Stomach (tissue), 8 donors: ENCODE measurements at regions not wholly inside any gene's neighbourhood (a gene's known extent, or its start where the extent isn't known, plus 50 kb on each side); places are given as distances from the start of the nearest gene placed in this dataset.
A peak's percentile ranks its signal among the peaks of the same experiment; 100 is the strongest.

Experiments
- DNase-seq, 2 donors: peaks; one replicate each; pipeline versions ENCODE4 v3.0.0 to v3.0.0-alpha.2; 2013 to 2019
- H3K27ac ChIP-seq, 5 donors: fragments of 200-600 bp in 4 of 5; sonication (generic) in 4 of 5; one replicate each; pipeline ENCODE4 v1.5.1; 2013 to 2019; ENCODE audit warnings: mild to moderate bottlenecking in 1 of 5, moderate library complexity in 1 of 5
- H3K27me3 ChIP-seq, 3 donors: fragments of 200-600 bp; sonication (generic); one replicate each; pipeline ENCODE4 v1.5.1; 2017 to 2019; ENCODE audit warnings: mixed run types in 1 of 3
- H3K36me3 ChIP-seq, 4 donors: fragments of 200-600 bp; sonication (generic); 1 replicate in 3 of 4; 2 replicates in 1 of 4; pipeline ENCODE4 v1.5.1; 2016 to 2019
- H3K4me1 ChIP-seq, 4 donors: fragments of 200-600 bp; sonication (generic); one replicate each; pipeline ENCODE4 v1.5.1; 2016 to 2019
- H3K4me3 ChIP-seq, 4 donors: fragments of 200-600 bp; sonication (generic) in 3 of 4; one replicate each; pipeline ENCODE4 v1.5.1; 2016 to 2019; ENCODE audit warnings: mild to moderate bottlenecking in 1 of 4
- H3K9me3 ChIP-seq, 4 donors: fragments of 200-600 bp; sonication (generic); one replicate each; pipeline ENCODE4 v1.5.1; 2016 to 2019
- EP300 ChIP-seq: sonication (generic); formaldehyde crosslinking; IDR thresholded peaks from one replicate; pipeline ENCODE4 v1.6.1; 2017; ENCODE audit warnings: antibody characterized with exemption
- POLR2A ChIP-seq, 4 donors: fragments of 450-650 bp; IDR thresholded peaks; one replicate each; pipeline ENCODE4 v1.6.1; 2016; ENCODE audit warnings: antibody characterized with exemption in 4 of 4, control low read depth in 2 of 4, mild to moderate bottlenecking in 1 of 4, moderate library complexity in 1 of 4
- POLR2AphosphoS5 ChIP-seq, 3 donors: sonication (generic); formaldehyde crosslinking; IDR thresholded peaks; one replicate each; pipeline ENCODE4 v1.6.1; 2016; ENCODE audit warnings: antibody characterized with exemption in 3 of 3
- WGBS, 5 donors: extraction: QIAGEN DNeasy Blood & Tissue Kit in 3 of 5; methylation state at CpG; one replicate each; pipeline versions ENCODE4 v1.1.5 to v1.1.7; 2013 to 2018; 5-methylcytosine and 5-hydroxymethylcytosine counted together
- intact Hi-C: fragments of 100-400 bp; cut with DNase I; formaldehyde crosslinking; loops from one replicate; pipeline ENCODE4 v1.15.1; 2023; ENCODE audit warnings: low total_unique reads
- TF ChIP-seq, protein P1 (sequence below), 7 experiments: fragments of 450-650 bp in 4 of 7; fragments of 200-600 bp in 3 of 7; sonication (generic) in 3 of 7; IDR thresholded peaks; one replicate each; pipeline ENCODE4 v1.5.1; 2016 to 2019; ENCODE audit warnings: antibody characterized with exemption in 7 of 7, control low read depth in 2 of 7, mild to moderate bottlenecking in 1 of 7
- donor health status: healthy with polysubstance abuse.
- donor health status: Bipolar disorder and iron deficiency.
- donor health status: healthy.

GRCh38 chr1:70866542-70867264, 180.9 kb downstream of the PTGER3 start:
- peak; percentile 10 to 31 for DNase-seq
- no peaks in the 10 kb centered on the region for H3K9me3 ChIP-seq
- H3K4me3 ChIP-seq, result no peak overlapping the region
- TF ChIP-seq, protein P1, sequence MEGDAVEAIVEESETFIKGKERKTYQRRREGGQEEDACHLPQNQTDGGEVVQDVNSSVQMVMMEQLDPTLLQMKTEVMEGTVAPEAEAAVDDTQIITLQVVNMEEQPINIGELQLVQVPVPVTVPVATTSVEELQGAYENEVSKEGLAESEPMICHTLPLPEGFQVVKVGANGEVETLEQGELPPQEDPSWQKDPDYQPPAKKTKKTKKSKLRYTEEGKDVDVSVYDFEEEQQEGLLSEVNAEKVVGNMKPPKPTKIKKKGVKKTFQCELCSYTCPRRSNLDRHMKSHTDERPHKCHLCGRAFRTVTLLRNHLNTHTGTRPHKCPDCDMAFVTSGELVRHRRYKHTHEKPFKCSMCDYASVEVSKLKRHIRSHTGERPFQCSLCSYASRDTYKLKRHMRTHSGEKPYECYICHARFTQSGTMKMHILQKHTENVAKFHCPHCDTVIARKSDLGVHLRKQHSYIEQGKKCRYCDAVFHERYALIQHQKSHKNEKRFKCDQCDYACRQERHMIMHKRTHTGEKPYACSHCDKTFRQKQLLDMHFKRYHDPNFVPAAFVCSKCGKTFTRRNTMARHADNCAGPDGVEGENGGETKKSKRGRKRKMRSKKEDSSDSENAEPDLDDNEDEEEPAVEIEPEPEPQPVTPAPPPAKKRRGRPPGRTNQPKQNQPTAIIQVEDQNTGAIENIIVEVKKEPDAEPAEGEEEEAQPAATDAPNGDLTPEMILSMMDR (IDR thresholded peaks at IDR 0.05), result no peak
- TF ChIP-seq POLR2AphosphoS5 (IDR thresholded peaks at IDR 0.05) (no peak), POLR2A (IDR thresholded peaks at IDR 0.05) (no peak), EP300 (no peak)
- WGBS, 5 donors, result 63 to 82% (median 73%) methylated on average over 4 of the region's 4 CpGs
- no peaks in the 10 kb centered on the region for H3K36me3 ChIP-seq
- H3K4me1 ChIP-seq, result no peaks in the 10 kb centered on the region
- H3K27ac ChIP-seq, result no peak overlapping the region
- no peaks in the 10 kb centered on the region for H3K27me3 ChIP-seq
- intact Hi-C loops, result no loop called here

GRCh38 chr1:70871790-70872189, 175.8 kb downstream of the PTGER3 start:
- no peaks in the 10 kb centered on the region for H3K27me3 ChIP-seq
- no peaks in the 10 kb centered on the region for H3K9me3 ChIP-seq
- H3K4me3 ChIP-seq, result no peak overlapping the region
- intact Hi-C loops, result no loop called here
- no peaks in the 10 kb centered on the region for H3K36me3 ChIP-seq
- 48 to 61% (median 58%) methylated on average over 3 of the region's 3 CpGs for WGBS, 5 donors
- DNase-seq, result no peak
- no peak overlapping the region for H3K27ac ChIP-seq
- H3K4me1 ChIP-seq, result peaks cover 0 to 11% (median 0%) of the 10 kb centered on the region in 4 donors
- TF ChIP-seq, protein P1 (IDR thresholded peaks at IDR 0.05), result no peak
- TF ChIP-seq POLR2AphosphoS5 (IDR thresholded peaks at IDR 0.05), result no peak
- TF ChIP-seq EP300, result no peak
- TF ChIP-seq POLR2A (IDR thresholded peaks at IDR 0.05), result no peak

DNA sequence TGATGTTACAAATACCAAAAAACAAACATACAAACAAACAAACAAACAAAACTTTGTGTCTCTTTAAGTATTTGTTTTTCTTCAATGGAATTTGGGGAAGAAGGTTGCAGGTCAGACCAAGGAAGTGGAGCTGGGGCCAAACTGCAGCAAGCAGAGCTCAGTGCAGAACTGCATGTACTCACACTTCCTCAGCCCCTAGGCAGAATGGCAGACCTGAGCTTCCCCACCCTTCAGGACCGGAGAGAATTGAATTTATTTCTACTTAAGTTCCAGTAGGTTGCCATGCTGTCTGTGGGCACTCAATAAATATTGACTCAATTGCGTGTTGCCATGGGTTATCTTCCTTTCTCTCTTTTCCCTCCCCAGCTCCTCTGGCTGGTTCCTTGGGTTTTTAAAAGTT, 173.6 kb downstream of the PTGER3 start:
- H3K4me1 ChIP-seq, result peaks cover 0 to 11% (median 0%) of the 10 kb centered on the region in 4 donors
- WGBS, 5 donors, result 15 to 52% (median 27%) methylated on average over 2 of the region's 2 CpGs
- intact Hi-C loops, result no loop called here
- no peak overlapping the region for H3K27ac ChIP-seq
- H3K4me3 ChIP-seq, result no peak overlapping the region
- no peaks in the 10 kb centered on the region for H3K9me3 ChIP-seq
- H3K36me3 ChIP-seq, result no peaks in the 10 kb centered on the region
- no peaks in the 10 kb centered on the region for H3K27me3 ChIP-seq
- no peak for TF ChIP-seq EP300
- DNase-seq, result peak in 1 of 2 donors; percentile 15

GRCh38 chr1:70874818-70875217, 172.8 kb downstream of the PTGER3 start:
- Histone ChIP-seq H3K9me3 (no peaks in the 10 kb centered on the region), H3K36me3 (no peaks in the 10 kb centered on the region), H3K4me1 (peaks cover 0 to 11% (median 0%) of the 10 kb centered on the region in 4 donors), H3K4me3 (no peak overlapping the region), H3K27me3 (no peaks in the 10 kb centered on the region), H3K27ac (no peak overlapping the region)
- intact Hi-C loops, result no loop called here
- TF ChIP-seq EP300 (no peak), POLR2A (IDR thresholded peaks at IDR 0.05) (no peak), POLR2AphosphoS5 (IDR thresholded peaks at IDR 0.05) (no peak)
- TF ChIP-seq, protein P1 (IDR thresholded peaks at IDR 0.05), result no peak
- WGBS, 5 donors, result 75 to 92% (median 88%) methylated on average over 1 of the region's 1 CpG
- DNase-seq, result no peak

DNA sequence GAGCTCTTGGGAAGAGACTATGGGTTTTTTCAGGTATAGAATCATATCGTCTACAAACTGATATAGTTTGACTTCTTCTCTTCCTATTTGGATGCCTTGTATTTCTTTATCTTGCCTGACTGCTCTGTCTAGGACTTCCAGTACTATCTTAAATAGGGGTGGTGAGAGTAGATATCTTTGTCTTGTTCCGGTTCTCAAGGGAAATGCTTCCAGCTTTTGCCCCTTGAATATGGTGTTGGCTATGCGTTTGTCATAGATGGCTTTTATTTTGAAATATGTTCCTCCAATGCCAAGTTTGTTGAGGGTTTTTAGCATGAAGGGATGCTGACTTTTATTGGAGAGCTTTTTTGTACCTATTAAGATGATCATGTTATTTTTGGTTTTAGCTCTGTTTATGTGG, 170.3 kb downstream of the PTGER3 start:
- Histone ChIP-seq H3K4me1 (peaks cover 0 to 11% (median 0%) of the 10 kb centered on the region in 4 donors), H3K9me3 (no peaks in the 10 kb centered on the region), H3K27ac (no peak overlapping the region), H3K27me3 (no peaks in the 10 kb centered on the region), H3K4me3 (no peak overlapping the region), H3K36me3 (no peaks in the 10 kb centered on the region)
- intact Hi-C loops, result no loop called here
- 76 to 89% (median 86%) methylated on average over 3 of the region's 3 CpGs for WGBS, 5 donors
- TF ChIP-seq POLR2A (IDR thresholded peaks at IDR 0.05) (no peak), EP300 (no peak), POLR2AphosphoS5 (IDR thresholded peaks at IDR 0.05) (no peak)
- TF ChIP-seq, protein P1 (IDR thresholded peaks at IDR 0.05), result no peak
- no peak for DNase-seq
